Keratinocyte (primary cell): ENCODE measurements at regions not wholly inside any gene's neighbourhood (a gene's known extent, or its start where the extent isn't known, plus 50 kb on each side); places are given as distances from the start of the nearest gene placed in this dataset.
A peak's percentile ranks its signal among the peaks of the same experiment; 100 is the strongest.

Experiments
- DNase-seq: peaks from one replicate; pipeline ENCODE4 v3.0.0-alpha.2; 2011; ENCODE audit warnings: low read depth, missing footprints, low spot score
- FAIRE-seq: peaks from 2 replicates; lab custom pipeline; 2011; peaks lifted over from hg19 to GRCh38; lab: Jason Lieb, UNC
- H2AFZ ChIP-seq: 2 replicates; pipeline ENCODE4 v1.6.0; 2012; ENCODE audit warnings: low read length, control low read depth, inconsistent platforms; ENCODE audit not compliant: control insufficient read depth
- H3K27ac ChIP-seq: 2 replicates; pipeline ENCODE4 v1.5.1; 2011; ENCODE audit warnings: low read length; ENCODE audit not compliant: control insufficient read depth, insufficient read depth
- H3K27me3 ChIP-seq: 3 replicates; pipeline ENCODE4 v1.6.0; 2011; ENCODE audit warnings: low read length; ENCODE audit not compliant: control insufficient read depth, insufficient read depth; ENCODE audit errors: extremely low read depth
- H3K36me3 ChIP-seq, 2 experiments: 2 replicates in 1 of 2; 3 replicates in 1 of 2; pipeline ENCODE4 v1.5.1; 2011; ENCODE audit warnings: low read length in 2 of 2, mild to moderate bottlenecking in 1 of 2; ENCODE audit not compliant: control insufficient read depth in 2 of 2, insufficient read depth in 2 of 2; ENCODE audit errors: extremely low read depth in 1 of 2
- H3K4me1 ChIP-seq: 3 replicates; pipeline ENCODE4 v1.5.1; 2011; ENCODE audit warnings: low read length; ENCODE audit not compliant: control insufficient read depth, insufficient read depth; ENCODE audit errors: extremely low read depth
- H3K4me2 ChIP-seq: 3 replicates; pipeline ENCODE4 v1.6.0; 2011; ENCODE audit warnings: low read depth, low read length; ENCODE audit not compliant: control insufficient read depth, insufficient read depth; ENCODE audit errors: extremely low read depth
- H3K4me3 ChIP-seq, 3 experiments: fragments of 200-600 bp in 1 of 3; sonication (generic) in 1 of 3; 2 replicates in 2 of 3; 3 replicates in 1 of 3; pipeline ENCODE4 v1.5.1; 2011 to 2016; ENCODE audit warnings: low read length in 3 of 3, mild to moderate bottlenecking in 3 of 3, control low read depth in 2 of 3, inconsistent platforms in 1 of 3, low read depth in 1 of 3, mixed read lengths in 1 of 3, mixed run types in 1 of 3, moderate library complexity in 1 of 3; ENCODE audit not compliant: control insufficient read depth in 2 of 3, insufficient read depth in 2 of 3; ENCODE audit errors: extremely low read depth in 1 of 3
- H3K79me2 ChIP-seq: 2 replicates; pipeline ENCODE4 v1.6.0; 2012; ENCODE audit warnings: low read length; ENCODE audit not compliant: control insufficient read depth, insufficient read depth
- H3K9ac ChIP-seq: 3 replicates; pipeline ENCODE4 v1.6.0; 2011; ENCODE audit warnings: low read length; ENCODE audit not compliant: control insufficient read depth, insufficient read depth; ENCODE audit errors: extremely low read depth
- H3K9me1 ChIP-seq: 3 replicates; pipeline ENCODE4 v1.6.0; 2011; ENCODE audit warnings: low read length; ENCODE audit not compliant: control insufficient read depth, insufficient read depth; ENCODE audit errors: extremely low read depth
- H3K9me3 ChIP-seq: 2 replicates; pipeline ENCODE4 v1.5.1; 2012; ENCODE audit warnings: low read depth, low read length; ENCODE audit not compliant: control insufficient read depth
- H4K20me1 ChIP-seq: 3 replicates; pipeline ENCODE4 v1.6.0; 2011; ENCODE audit warnings: low read length; ENCODE audit not compliant: control insufficient read depth, insufficient read depth; ENCODE audit errors: extremely low read depth
- CTCF ChIP-seq, 3 experiments: IDR thresholded peaks in 1 of 3; conservative IDR thresholded peaks in 1 of 3; optimal IDR thresholded peaks in 1 of 3; 2 replicates in 2 of 3; 3 replicates in 1 of 3; pipeline versions ENCODE3 to v1.5.1; 2011; ENCODE audit warnings: low read length in 3 of 3, mild to moderate bottlenecking in 3 of 3, moderate library complexity in 2 of 3, control low read depth in 1 of 3, inconsistent platforms in 1 of 3; ENCODE audit not compliant: insufficient read depth in 2 of 3; ENCODE audit errors: extremely low read depth in 1 of 3
- EZH2 ChIP-seq: IDR thresholded peaks from one replicate; pipeline ENCODE4 v1.6.1; 2012; ENCODE audit warnings: inconsistent platforms, mild to moderate bottlenecking, low read length, moderate library complexity
- dilution Hi-C: fragments of 300-500 bp; cut with MboI; formaldehyde crosslinking; loops from one replicate; pipeline ENCODE4 v1.7.0; 2020; ENCODE audit warnings: low sequenced_read_pairs; ENCODE audit not compliant: extremely low pct_ligation_motif_present

GRCh38 chr5:111585291-111585690 lies 73.0 kb upstream of the STARD4 start:
- TF ChIP-seq CTCF (optimal IDR thresholded peaks at IDR 0.05 in 1 of 3, IDR thresholded peaks at IDR 0.05 in 1 of 3, conservative IDR thresholded peaks at IDR 0.05 in 1 of 3; ENCODE audit: extremely low read depth in 1 of 3, insufficient read depth in 2 of 3, low read length in 3 of 3) (no peak), EZH2 (no peak)
- dilution Hi-C loops = no loop called here

GRCh38 chr5:111584651-111585050 lies 72.3 kb upstream of the STARD4 start:
- TF ChIP-seq EZH2 (no peak), CTCF (optimal IDR thresholded peaks at IDR 0.05 in 1 of 3, IDR thresholded peaks at IDR 0.05 in 1 of 3, conservative IDR thresholded peaks at IDR 0.05 in 1 of 3; ENCODE audit: extremely low read depth in 1 of 3, insufficient read depth in 2 of 3, low read length in 3 of 3) (no peak)
- H3K9me1 ChIP-seq = no peaks in the 10 kb centered on the region
- H3K79me2 ChIP-seq = no peaks in the 10 kb centered on the region
- DNase-seq = no peak
- peaks cover 3% of the 10 kb centered on the region for H3K4me1 ChIP-seq
- no peaks in the 10 kb centered on the region for H3K36me3 ChIP-seq
- dilution Hi-C loops = no loop called here
- H2AFZ ChIP-seq = no peak overlapping the region
- H3K9ac ChIP-seq = no peak overlapping the region
- no peaks in the 10 kb centered on the region for H3K9me3 ChIP-seq
- no peak overlapping the region for H3K27ac ChIP-seq
- H3K27me3 ChIP-seq = no peaks in the 10 kb centered on the region
- H3K4me2 ChIP-seq = no peak overlapping the region
- no peak overlapping the region for H3K4me3 ChIP-seq
- H4K20me1 ChIP-seq = no peaks in the 10 kb centered on the region
- peak; percentile 77 for FAIRE-seq

More at GRCh38 chr5:111585291-111585690, 73.0 kb upstream of the STARD4 start:
- no peak for FAIRE-seq
- no peak overlapping the region for H3K9ac ChIP-seq
- H3K27ac ChIP-seq = no peak overlapping the region
- peaks cover 3% of the 10 kb centered on the region for H3K4me1 ChIP-seq
- DNase-seq = no peak
- no peak overlapping the region for H2AFZ ChIP-seq
- H3K9me3 ChIP-seq = no peaks in the 10 kb centered on the region
- H4K20me1 ChIP-seq = no peaks in the 10 kb centered on the region
- H3K79me2 ChIP-seq = no peaks in the 10 kb centered on the region
- no peak overlapping the region for H3K4me2 ChIP-seq
- H3K36me3 ChIP-seq = no peaks in the 10 kb centered on the region
- H3K9me1 ChIP-seq = no peaks in the 10 kb centered on the region
- H3K27me3 ChIP-seq = no peaks in the 10 kb centered on the region
- no peak overlapping the region for H3K4me3 ChIP-seq
